GM18507 (cell line): ENCODE measurements at regions not wholly inside any gene's neighbourhood (a gene's known extent, or its start where the extent isn't known, plus 50 kb on each side); places are given as distances from the start of the nearest gene placed in this dataset.
A peak's percentile ranks its signal among the peaks of the same experiment; 100 is the strongest.
"Not testable (repeated sequence)": the region's sequence is repeated elsewhere in the genome, so short reads cannot be mapped to it uniquely, and the experiment has no call there.

ENCODE experiments used
- DNase-seq: peaks from one replicate; pipeline ENCODE4 v3.0.0; 2011; ENCODE audit warnings: low read depth; ENCODE audit not compliant: insufficient read length; ENCODE audit errors: extremely low spot score
- FAIRE-seq: peaks from 2 replicates; lab custom pipeline; 2011; peaks lifted over from hg19 to GRCh38; lab: Jason Lieb, UNC

DNA sequence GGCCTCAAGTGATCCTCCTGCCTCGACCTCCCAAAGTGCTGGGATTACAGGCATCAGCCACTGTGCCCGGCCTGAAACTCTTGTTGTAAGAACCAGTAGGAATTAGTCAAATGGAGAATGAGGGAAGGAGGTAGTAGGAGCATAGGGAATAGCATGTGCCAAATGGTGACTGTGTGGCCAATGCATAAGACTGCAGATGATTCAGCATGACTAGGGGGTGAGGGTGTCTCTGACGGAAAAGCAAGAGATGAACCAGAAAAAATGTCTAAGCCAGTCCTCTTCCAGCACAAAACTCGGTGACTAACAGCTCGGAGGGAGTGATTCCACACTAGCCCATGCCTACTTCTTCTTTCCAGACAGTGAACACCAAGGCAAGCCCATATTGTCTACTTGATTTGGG, 58.2 kb upstream of the DUSP21 start:
- FAIRE-seq (no peak), DNase-seq (no peak)

DNA sequence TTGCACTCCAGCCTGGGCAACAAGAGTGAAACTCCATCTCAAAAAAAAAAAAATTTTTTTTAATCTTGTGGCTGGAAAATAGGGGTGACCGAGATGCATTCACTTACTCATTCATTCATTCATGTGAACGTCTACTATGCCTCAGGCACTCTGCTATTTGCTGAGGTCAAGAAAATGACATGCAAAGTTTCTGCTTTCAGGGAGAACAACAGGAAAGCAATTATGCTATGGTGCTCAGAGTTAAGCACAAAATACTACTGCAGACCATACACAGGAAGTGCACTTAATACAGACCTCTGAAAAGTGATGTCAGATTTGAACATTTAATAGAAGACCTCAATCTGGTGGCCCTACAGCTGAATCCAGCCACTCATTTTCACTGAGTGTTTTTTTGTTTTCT, 59.6 kb upstream of the DUSP21 start:
- FAIRE-seq (no peak), DNase-seq (no peak)

DNA sequence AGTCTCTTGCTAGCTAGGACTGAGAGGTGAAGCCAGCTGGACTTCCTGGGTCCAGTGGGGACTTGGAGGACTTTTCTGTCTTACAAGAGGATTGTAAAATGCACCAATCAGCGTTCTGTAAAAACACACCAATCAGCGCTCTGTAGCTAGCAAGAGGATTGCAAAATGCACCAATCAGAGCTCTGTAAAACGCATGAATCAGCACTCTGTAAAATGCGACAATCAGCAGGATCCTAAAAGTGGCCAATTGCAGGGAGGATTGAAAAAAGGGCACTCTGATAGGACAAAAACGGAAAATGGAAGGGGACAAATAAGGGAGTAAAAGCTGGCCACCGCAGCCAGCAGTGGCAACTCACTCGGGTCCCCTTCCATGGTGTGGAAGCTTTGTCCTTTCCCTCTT, 65.6 kb upstream of the DUSP21 start:
- no peak for DNase-seq
- FAIRE-seq, result no peak

DNA sequence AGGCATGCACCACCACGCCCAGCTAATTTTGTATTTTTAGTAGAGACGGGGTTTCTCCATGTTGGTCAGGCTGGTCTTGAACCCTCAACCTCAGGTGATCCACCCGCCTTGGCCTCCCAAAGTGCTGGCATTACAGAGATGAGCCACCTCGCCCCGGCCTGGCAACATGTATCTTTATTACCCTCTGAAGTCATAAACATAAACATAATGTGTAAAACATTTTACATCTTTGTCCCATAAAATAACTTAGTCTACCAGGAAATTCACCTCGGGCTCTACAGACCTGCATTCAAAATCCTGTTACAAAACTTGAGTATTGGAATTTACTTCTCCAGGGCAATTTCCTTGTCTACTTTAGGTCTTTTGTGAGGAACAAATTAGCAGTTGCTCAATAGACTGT, 68.1 kb upstream of the DUSP21 start:
- FAIRE-seq (no peak), DNase-seq (no peak)

DNA sequence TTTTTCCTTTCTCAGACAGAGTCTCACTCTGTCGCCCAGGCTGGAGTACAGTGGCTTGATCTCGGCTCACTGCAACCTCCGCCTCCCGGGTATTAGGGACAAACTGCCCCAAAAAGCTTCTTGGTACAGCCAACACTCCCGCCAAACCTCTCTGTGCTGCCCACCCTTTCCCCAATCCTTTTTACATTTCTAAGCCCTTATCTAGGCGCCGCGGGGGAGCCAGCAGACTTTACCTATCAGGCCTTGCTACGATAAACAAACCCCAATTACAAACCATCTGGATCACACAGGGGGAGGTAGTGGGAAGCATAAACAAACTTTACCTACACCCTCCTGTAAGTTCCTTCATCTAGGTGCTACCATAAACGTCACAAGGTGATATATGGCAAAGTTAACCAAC, 69.8 kb upstream of the DUSP21 start:
- not testable (repeated sequence) for FAIRE-seq

DNA sequence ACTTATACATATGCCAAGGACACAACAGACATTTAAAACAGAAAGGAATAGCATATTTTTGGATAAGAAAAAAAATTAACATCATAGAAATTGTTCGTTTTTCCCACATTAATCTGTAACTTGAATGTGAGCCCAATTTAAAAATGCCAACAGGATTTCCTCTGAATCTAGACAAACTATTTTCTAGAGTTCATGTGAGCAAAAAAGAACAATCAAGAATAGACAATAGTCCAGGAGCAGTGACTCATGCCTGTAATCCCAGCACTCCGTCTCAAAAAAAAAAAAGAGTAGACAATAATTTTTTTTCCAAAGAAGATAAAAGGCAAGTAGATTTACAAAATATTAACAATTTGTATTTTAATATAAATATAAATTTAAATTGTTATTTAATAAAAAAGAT, 73.7 kb upstream of the DUSP21 start:
- DNase-seq (no peak), FAIRE-seq (no peak)

More for the DNA sequence above, 69.8 kb upstream of the DUSP21 start:
- DNase-seq, result not testable (repeated sequence)

DNA sequence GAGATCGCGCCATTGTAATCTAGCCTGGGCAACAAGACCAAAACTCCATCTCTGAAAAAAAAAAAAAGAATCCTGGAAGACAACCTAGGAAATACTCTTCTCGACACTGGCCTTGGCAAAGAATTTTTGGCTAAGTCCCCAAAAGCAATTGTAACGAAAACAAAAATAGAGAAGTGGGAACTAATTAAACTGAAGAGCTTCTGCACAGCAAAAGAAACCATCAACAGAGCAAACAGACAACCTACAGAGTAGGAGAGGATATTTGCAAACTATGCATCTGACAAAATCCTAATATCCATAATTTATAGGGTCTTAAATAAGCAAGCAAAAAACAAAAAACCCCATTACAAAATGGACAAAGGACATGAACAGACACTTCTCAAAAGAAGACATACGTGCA, 76.5 kb upstream of the DUSP21 start:
- no peak for DNase-seq
- FAIRE-seq, result peak; percentile 36

DNA sequence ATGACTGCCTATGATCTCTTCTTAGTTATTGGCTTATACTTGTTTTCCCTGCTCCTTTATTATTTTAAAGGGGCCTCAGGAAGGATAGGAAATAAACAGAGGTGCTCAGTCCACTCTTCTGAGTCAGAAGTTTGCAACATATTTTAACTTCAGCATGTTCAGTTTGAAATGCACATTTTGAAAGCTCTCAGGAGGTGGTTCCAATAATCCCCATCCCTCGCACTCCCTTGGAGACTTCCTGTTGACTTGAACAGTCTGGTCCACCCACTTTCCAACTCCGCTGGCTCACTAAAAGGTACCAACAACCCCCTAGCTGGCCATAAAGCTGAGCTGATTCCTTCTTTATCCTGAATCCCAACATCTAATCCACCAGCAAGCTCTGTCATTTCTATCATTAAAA, 78.3 kb upstream of the DUSP21 start:
- no peak for FAIRE-seq

DNA sequence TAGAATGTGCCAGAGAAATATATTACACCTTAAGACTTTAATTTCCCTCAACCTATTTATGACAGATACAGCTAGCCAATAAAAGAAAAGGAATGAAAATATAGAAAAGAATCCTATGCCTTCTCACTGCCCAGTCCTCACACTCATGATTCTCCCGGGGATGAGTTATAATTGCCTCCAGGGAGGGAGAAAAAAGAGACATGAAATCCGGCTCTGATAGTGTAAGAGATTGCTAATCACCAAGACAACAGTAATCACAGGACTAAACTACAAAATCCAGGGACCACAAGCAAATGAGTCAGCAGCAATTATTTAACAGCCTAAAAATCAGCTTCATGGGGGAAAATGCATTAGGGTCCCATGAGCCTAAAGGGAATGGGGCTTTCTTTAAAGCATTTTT, 95.9 kb upstream of the DUSP21 start:
- DNase-seq (no peak), FAIRE-seq (no peak)

More for the DNA sequence above, 78.3 kb upstream of the DUSP21 start:
- no peak for DNase-seq

DNA sequence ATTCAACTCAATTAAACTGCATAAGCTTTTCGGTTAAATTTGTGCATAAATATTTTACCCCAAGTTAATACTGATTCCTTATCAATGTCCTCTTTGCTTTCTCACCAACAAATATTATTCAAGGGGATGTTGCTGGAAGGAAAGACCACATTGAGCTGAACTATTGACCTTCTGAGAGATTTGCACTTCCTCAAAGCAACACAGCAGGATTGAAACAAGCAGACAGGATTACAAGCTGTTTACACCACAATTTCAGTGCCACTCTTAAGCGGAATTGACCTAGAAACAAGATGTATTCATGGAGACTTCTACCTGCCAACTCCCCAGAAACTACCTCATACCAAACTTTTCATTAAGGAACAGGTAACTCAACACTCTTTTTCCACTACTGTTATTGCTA, 96.5 kb upstream of the DUSP21 start:
- no peak for DNase-seq
- no peak for FAIRE-seq

DNA sequence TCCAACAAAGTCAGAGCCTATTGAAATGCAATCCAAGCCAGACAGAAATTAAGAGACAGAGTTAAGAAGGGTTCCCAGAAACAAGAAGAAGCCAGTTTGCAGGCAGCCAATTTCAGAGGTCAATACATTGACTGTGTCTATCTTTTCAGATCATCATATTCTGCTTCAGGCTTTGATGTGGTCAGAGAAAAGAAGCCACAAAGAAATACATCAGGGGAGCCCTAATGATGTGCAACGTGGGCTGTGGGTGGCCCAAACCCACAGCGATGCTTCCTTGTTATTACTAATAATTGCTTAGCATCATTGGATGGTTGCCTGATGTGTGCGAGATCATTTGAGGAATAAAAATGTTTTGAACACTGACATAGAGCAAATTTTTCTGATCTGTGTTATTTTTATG, 99.0 kb upstream of the DUSP21 start:
- no peak for FAIRE-seq
- no peak for DNase-seq

DNA sequence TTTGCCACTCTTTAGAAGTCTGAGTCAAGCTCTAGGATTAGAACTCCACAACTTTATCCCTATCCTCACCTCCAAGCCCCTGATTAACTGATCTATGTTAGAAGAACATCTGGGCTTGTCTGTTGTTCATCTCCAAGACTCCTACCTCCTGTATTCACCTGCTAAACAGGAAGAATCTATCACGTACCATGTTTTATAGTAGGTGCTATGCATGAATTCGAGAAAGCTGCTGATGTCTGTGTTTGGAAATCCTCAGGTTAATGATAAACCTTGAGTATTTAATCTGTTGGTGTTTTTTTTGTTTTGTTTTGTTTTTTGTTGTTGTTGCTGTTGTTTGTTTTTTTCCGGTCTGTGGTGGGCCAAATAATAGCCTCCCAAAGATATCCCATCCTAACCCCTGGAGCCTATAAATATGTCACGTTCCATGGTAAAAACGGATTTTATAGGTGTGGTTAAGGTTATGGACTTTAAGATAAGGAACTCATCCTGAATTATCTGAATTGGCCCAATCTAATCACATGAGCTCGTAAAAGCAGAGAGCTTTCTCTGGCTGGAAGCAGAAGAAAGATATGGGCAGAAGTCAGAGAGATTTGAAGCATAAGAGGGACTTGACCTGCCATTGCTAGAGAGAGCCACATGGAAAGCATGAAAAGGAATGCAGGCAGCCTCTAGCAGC, 101.2 kb upstream of the DUSP21 start:
- FAIRE-seq, result no peak

DNA sequence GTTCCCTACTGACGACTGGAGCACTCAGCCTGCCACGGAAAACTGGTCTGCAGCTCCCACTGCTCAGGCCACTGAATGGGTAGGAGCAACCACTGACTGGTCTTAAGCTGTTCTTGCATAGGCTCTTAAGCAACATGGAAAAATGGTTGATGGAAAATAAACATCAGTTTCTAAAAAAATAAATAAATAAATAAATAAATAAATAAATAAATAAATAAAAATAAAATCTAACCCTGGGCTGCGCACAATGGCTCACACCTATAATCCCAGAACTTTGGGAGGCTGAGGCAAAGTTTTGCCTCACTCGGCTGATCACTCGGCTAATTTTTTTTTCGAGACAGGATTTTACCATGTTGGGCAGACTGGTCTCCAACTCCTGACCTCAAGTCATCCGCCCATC, 102.0 kb upstream of the DUSP21 start:
- FAIRE-seq, DNase-seq: not testable (repeated sequence)

More for the DNA sequence above, 101.2 kb upstream of the DUSP21 start:
- DNase-seq, result no peak

DNA sequence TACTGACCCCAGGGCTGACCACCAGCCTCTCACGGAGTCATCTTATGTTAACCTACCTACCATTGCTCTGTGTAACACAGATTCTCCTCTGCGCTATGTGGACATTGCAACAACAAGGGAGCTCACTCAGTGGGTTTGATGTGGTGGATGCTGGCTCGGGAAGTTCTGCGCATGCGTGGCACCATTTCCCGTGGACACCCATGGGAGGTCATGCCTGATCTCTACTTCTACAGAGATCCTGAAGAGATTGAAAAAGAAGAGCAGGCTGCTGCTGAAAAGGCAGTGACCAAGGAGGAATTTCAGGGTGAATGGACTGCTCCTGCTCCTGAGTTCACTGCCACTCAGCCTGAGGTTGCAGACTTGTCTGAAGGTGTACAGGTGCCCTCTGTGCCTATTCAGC, 102.4 kb upstream of the DUSP21 start:
- not testable (repeated sequence) for DNase-seq, FAIRE-seq

DNA sequence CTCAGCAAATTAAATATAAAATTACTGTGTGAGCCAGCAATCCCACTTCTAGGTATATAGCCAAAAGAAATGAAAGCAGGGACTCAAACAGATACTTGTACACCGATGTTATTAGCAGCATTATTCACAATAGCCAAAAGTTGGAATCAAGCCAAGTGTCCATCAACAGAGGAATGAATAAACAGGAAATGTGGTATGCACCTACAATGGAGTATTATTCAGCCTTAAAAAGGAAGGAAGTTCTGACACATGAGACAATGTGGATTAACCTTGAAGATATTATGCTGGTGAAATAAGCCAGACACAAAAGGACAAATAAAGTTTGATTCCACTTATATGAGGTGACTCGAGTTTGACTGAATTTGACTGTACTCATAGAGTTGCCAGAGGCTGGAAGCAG, 108.3 kb upstream of the DUSP21 start:
- no peak for DNase-seq
- no peak for FAIRE-seq

DNA sequence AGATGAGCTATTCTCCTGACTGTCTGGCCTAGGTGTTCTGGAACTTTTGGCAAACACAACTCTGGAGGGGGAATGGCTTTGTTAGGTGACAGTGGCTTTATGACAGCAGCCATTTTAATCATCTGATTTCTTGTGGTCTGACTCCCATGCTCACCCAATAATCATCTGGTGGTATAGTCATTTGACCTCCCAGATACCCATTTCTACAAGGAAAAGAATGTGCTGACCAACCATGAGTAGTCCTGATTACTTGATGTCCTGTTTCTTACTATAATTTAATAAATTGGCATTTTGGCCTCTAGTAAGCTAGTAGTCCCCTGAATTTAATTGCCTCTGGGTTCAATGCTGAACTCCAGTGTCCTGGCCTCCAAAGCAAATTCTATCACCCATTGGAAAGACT, 109.9 kb upstream of the DUSP21 start:
- no peak for DNase-seq
- no peak for FAIRE-seq

DNA sequence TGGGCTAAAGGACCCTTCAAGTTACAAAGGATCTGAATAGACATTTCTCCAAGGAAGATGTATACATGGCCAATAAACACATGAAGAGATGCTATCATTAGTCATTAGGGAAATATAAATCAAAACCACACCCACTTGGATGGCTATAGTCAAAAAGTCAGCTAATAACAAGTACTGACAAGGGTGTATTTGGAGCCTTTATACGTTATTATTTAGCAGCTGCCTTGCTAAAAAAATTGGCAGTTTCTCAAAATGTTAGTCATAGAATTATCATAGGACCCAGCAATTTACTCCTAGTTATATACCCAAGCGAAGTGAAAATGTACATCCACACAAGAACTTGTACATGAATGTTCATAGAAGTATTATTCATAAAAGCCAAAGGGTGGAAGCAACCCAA, 112.7 kb upstream of the DUSP21 start:
- DNase-seq, result no peak
- no peak for FAIRE-seq

DNA sequence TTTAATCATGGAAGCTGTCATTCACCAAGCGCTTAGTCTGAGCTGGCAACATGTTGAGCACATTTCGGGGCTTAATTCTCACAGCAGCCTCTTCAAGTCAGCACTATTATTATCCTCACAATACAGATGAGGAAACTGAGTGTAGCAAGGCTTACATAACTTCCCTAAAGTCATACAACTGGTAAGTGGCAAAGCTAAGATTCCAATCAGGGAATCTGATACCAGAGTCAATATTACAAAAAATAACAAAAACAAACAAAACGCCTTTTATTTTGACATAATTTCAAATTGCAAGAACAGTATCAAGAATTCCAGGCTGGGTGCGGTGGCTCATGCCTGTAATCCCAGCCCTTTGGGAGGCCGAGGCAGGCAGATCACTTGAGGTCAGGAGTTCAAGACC, 120.4 kb upstream of the DUSP21 start:
- no peak for FAIRE-seq
- DNase-seq, result no peak

DNA sequence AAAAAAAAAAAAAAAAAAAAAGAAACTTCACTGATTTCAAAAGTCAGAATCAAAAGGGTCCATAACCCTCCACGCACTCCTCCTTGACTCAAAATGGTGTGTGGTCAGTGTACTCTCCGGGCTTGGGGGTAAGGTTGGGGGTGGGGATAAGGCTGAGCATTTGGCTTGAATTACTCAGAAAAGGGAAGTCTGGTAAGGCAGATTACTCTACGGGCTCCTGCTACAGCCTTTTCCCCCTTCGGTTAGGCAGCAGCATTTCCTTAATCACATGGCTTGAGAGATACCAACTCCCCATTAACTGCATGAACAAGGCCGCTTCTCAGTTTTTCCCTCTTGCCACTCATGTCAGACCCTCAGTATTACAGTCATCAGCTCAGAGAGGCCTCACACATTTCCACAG, 135.4 kb upstream of the DUSP21 start:
- no peak for FAIRE-seq
- DNase-seq, result no peak

DNA sequence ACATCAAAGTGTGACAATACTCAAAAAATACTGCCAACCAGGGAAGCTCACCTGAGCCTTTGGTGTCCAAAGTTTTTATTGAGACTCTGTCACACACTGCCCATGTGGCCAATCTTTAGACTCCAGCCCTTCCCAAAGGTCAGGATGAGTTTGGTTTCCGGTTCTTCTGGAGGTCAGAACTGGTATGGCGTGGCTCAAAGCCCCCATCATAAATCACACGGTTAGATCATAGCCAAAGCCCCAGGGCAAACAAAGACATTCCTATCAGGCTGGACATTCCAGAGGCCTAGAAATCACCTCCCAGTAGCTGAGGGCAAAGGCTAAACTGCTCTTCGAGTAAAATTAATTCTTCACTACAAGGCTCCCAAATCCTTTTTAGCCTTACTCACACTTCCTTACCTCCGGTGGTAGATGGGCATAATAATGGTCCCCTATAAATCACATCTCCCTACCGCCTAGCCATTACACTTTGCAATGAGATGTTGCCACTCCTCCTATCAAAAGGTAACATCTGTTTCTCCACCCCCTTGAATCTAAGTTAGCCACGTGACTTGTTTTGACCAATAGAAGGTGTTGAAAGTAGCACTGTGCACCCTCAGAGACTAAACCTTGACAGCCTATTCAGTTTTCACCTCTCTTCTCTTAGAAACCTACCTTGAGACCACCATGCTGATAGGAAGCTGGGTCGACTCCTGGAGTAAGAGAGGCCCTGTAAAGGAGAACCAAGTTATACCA, 137.8 kb upstream of the DUSP21 start:
- DNase-seq (no peak), FAIRE-seq (no peak)

DNA sequence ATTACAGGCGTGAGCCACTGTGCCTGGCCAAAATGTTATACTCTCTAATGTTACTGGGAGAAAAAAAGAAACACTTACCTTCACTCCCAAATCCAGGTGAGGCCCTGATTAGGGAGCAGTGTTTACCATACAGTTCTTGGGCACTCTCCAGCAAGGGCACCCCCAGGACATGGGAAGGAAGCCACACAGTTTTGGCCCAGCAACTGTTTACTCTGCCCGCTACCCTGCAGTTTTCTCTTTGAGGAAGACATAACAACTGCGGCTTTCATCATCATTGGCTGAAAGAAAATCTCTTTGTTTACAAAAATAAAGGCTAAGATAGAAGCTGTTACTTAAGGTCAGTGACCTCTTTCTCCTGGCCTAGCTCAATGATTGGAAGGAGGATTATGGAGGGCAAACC, 145.5 kb upstream of the DUSP21 start:
- DNase-seq (no peak), FAIRE-seq (peak; percentile 24)
